Endothelial cell (in vitro differentiated cells): ENCODE measurements at regions not wholly inside any gene's neighbourhood (a gene's known extent, or its start where the extent isn't known, plus 50 kb on each side); places are given as distances from the start of the nearest gene placed in this dataset.

Experiments
- DNase-seq: peaks from one replicate; pipeline ENCODE4 v3.0.0; 2021; ENCODE audit warnings: low spot score
- H3K27ac Mint-ChIP-seq: one replicate; pipeline ENCODE4 v1.8.0; 2021; ENCODE audit warnings: mixed read lengths, inconsistent platforms; ENCODE audit not compliant: unreplicated experiment
- H3K27me3 Mint-ChIP-seq: one replicate; pipeline ENCODE4 v1.8.0; 2021; ENCODE audit warnings: mild to moderate bottlenecking, moderate library complexity, mixed read lengths, inconsistent platforms; ENCODE audit not compliant: unreplicated experiment
- H3K36me3 Mint-ChIP-seq: one replicate; pipeline ENCODE4 v1.8.0; 2021; ENCODE audit warnings: mild to moderate bottlenecking, low read depth, mixed read lengths, inconsistent platforms; ENCODE audit not compliant: unreplicated experiment
- H3K4me1 Mint-ChIP-seq: one replicate; pipeline ENCODE4 v1.8.0; 2021; ENCODE audit warnings: mild to moderate bottlenecking, mixed read lengths, inconsistent platforms; ENCODE audit not compliant: unreplicated experiment
- H3K4me3 Mint-ChIP-seq: one replicate; pipeline ENCODE4 v1.8.0; 2021; ENCODE audit warnings: mild to moderate bottlenecking, mixed read lengths, inconsistent platforms; ENCODE audit not compliant: unreplicated experiment
- H3K9me3 Mint-ChIP-seq: one replicate; pipeline ENCODE4 v1.8.0; 2021; ENCODE audit warnings: mixed read lengths, inconsistent platforms; ENCODE audit not compliant: unreplicated experiment
- CTCF ChIP-seq: fragments of 200-600 bp; sonication (generic); IDR thresholded peaks from one replicate; pipeline ENCODE4 v1.5.0; 2021; ENCODE audit warnings: antibody characterized with exemption; ENCODE audit not compliant: unreplicated experiment

GRCh38 chr13:84655677-84656076 is 773.4 kb upstream of the SLITRK1 start:
- H3K4me3 Mint-ChIP-seq = no peak overlapping the region
- no peaks in the 10 kb centered on the region for H3K9me3 Mint-ChIP-seq
- H3K36me3 Mint-ChIP-seq = no peaks in the 10 kb centered on the region
- no peak for TF ChIP-seq CTCF
- H3K4me1 Mint-ChIP-seq = peaks cover 13% of the 10 kb centered on the region
- H3K27me3 Mint-ChIP-seq = peaks cover 1% of the 10 kb centered on the region
- no peak for DNase-seq
- peak overlapping the region; percentile 21 for H3K27ac Mint-ChIP-seq

GRCh38 chr13:84654654-84655275 is 772.5 kb upstream of the SLITRK1 start:
- Mint-ChIP-seq H3K4me1 (peaks cover 13% of the 10 kb centered on the region), H3K36me3 (no peaks in the 10 kb centered on the region), H3K27ac (peak overlapping the region; percentile 80), H3K9me3 (no peaks in the 10 kb centered on the region), H3K27me3 (peaks cover 1% of the 10 kb centered on the region), H3K4me3 (no peak overlapping the region)
- no peak for TF ChIP-seq CTCF
- no peak for DNase-seq

GRCh38 chr13:84653915-84654534 is 771.8 kb upstream of the SLITRK1 start:
- DNase-seq = no peak
- Mint-ChIP-seq H3K27ac (no peak overlapping the region), H3K4me3 (no peak overlapping the region), H3K9me3 (no peaks in the 10 kb centered on the region), H3K4me1 (peaks cover 13% of the 10 kb centered on the region), H3K27me3 (peaks cover 1% of the 10 kb centered on the region), H3K36me3 (no peaks in the 10 kb centered on the region)
- TF ChIP-seq CTCF = no peak

- Mint-ChIP-seq H3K4me3 (no peak overlapping the region), H3K9me3 (no peaks in the 10 kb centered on the region), H3K36me3 (no peaks in the 10 kb centered on the region), H3K27me3 (peaks cover 1% of the 10 kb centered on the region), H3K27ac (no peak overlapping the region), H3K4me1 (peaks cover 16% of the 10 kb centered on the region)
- no peak for TF ChIP-seq CTCF
- DNase-seq = no peak
These were observed 769.4 kb upstream of the SLITRK1 start for GRCh38 chr13:84651705-84652104.

- DNase-seq = no peak
- peaks cover 1% of the 10 kb centered on the region for H3K27me3 Mint-ChIP-seq
- H3K4me3 Mint-ChIP-seq = no peak overlapping the region
- no peaks in the 10 kb centered on the region for H3K36me3 Mint-ChIP-seq
- H3K4me1 Mint-ChIP-seq = peaks cover 15% of the 10 kb centered on the region
- H3K9me3 Mint-ChIP-seq = no peaks in the 10 kb centered on the region
- no peak overlapping the region for H3K27ac Mint-ChIP-seq
- no peak for TF ChIP-seq CTCF
These were observed 769.0 kb upstream of the SLITRK1 start for GRCh38 chr13:84651288-84651687.
